ENCODE measurements at regions not wholly inside any gene's neighbourhood (a gene's known extent, or its start where the extent isn't known, plus 50 kb on each side); places are given as distances from the start of the nearest gene placed in this dataset.
"Not testable (repeated sequence)": the region's sequence is repeated elsewhere in the genome, so short reads cannot be mapped to it uniquely, and the experiment has no call there.

- DNase-seq, result no peak
Observed at GRCh38 chr5:89320421-89321277, 437.7 kb upstream of the MEF2C start.

GRCh38 chr5:89317838-89318237 is 434.9 kb upstream of the MEF2C start:
- not testable (repeated sequence) for DNase-seq

DNA sequence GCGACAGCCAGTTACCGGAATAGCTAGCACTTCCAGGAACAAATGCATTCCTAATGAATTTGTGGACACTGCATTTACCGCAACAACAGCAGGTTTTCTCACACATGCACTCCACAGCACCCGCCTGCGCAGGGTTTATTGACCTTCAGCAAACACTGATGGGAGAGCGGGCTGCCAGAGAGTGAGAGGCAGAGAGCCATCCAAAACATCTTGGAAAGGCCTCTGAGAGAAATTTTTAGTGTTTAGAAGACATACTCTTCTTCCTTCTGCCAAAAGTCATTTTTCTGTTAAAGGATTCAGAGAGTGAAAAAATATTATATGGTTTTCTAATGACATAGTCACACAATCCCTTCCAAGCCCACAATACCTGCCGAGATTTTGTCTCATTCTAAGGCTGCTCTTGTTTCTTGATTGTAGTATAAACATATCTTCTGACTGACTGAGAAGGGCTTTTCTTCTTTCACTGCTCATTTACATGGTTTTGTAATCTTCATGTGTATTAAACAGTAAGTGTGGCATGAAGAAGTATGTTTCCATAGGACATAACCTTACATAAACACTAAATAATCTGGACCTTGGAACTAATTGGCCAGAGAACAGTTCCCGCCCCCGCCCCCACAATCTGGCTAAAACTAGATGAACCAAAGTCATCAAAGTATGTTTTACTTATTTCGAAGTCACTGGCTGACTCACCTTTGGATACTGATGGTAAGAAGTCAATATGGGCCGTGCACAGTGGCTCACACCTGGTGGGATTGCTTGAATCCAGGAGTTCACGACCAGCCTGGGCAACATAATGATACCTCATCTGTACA is 432.5 kb upstream of the MEF2C start:
- DNase-seq, result peak; percentile 9

DNA sequence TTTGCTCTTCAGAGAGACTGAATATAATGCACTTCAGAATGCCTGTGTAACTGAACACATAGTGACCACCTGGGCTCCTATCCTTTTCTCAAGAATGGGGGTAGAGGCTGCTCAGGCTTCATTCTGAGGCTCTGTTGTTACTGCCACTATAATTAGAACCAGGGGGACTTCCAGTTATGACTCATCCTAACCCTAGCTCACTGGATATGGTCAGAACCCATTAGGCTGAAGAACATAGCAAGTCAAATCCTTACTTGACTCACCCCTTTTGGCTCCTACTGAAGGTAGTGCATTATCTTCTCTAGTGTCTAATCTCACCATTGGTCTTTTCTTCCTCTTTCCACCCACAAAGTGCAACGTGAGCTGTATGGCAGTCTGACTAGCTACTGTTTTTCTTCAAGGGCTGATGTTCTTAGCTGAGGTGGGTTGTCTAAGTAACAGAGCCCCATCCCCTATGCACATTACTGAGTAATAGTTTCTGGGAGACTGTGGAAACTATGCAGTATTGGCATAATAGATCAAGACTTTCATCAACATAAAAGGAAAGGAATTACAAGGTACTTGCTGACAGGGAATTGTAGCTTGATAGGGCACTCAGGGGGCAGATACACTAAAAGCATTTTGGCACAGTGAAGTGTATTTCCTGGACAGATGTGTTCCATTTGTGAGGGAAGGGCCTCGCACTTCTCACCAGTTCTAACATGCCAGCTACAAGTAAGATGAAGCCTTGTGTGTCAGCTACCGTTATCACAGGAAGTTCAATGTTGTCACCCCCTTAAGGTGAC is 431.0 kb upstream of the MEF2C start:
- peak; percentile 3 for DNase-seq

DNA sequence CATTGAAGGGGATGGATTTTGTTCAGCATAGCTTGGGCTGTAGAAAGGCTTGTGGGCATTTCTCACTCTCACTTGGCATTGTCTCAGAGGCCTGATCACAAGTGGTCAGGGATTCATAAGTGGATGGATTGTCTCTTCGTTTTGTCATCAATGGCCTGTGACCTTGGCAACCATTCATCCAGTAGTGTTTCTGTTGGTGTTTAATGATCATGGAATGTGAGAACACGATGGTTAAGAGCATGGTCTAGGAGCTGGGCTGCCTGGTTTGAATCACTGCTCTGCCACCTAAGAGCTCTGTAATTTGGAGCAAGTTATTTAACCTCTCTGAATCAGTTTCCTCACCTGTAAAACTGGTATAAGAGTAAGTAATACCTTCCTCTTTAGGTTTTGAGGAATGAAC is 430.1 kb upstream of the MEF2C start:
- DNase-seq, result peak; percentile 6

GRCh38 chr5:89309268-89309667 is 426.3 kb upstream of the MEF2C start:
- DNase-seq, result no peak

DNA sequence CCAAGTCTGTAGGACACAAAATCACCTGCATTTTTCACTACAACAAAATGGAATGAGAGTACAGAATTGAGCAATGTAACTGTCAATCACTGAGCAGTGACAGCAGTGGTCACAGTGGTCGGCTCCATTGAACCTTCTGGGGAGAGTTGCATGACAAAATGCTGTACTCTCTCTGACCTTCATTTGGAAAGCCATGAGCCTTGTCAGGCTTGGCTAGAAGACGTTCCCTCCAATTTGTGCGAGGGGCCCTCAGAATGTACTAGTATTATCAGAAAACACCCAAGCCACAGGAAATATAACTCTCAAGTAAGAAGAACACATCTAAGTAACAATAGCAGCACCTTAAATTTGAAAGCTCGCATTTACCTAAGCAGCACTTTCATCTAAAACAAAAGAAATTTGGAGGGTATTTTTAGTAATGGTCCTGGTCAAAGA is 425.6 kb upstream of the MEF2C start:
- DNase-seq, result no peak

- DNase-seq, result no peak
Observed at GRCh38 chr5:89307972-89308371, 425.0 kb upstream of the MEF2C start.

GRCh38 chr5:89307141-89307540 is 424.2 kb upstream of the MEF2C start:
- DNase-seq, result not testable (repeated sequence)

GRCh38 chr5:89303033-89303480 is 420.1 kb upstream of the MEF2C start:
- DNase-seq, result no peak

DNA sequence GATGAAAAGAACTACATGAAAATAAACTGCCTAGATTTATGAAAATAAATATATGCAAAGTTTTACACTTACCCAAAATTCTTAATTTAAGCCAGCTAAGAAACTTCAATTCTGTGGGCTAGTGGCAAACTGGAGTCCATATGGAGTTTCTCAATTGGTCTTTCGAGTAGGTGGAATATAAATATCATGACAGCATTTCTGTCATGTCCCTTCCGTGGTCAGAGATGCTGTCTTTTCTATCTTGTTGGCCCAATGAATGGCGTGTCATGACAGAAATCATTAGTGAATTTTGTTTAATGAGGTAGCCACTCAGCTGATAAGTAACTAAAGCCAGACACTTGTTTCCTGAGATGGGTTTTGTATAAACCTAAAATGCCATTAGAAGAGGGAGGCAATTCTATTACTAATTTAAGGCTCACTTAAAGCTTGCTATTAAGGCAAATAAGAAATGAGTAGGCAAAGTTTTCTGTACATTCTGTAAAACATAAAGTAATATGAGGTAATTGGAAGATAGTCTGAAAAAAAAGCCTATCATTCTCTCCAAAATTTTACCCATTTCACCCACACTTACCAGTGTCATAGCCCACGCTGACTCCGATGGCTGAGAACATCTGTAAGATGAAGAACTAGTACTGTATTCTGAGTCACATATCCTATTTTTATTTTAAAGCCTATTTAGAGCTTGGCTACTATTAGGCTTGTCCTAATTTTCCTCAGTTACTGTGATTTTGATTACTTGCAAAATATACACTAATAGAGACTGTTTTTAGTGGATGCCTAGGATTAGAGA is 419.3 kb upstream of the MEF2C start:
- no peak for DNase-seq

GRCh38 chr5:89301321-89302025 is 418.5 kb upstream of the MEF2C start:
- DNase-seq, result no peak

- no peak for DNase-seq
Observed at GRCh38 chr5:89300426-89300970, 417.5 kb upstream of the MEF2C start.

DNA sequence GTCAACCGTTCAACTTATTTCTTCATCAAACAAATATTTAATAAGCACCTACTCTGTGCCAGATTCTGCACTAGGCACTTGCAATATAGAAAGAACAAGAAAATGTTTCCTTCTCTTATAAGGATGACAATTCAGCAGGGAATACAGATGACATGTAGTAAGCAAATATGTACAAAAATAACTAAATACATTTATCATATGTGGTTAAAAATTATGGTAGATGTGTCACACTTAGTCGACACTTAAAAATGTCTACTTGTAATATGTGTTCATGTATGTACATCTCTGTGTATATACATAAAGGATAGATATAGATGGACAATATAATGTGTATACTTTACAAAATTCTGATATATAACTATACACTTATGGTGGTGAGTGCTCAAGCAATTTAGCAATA is 417.0 kb upstream of the MEF2C start:
- DNase-seq, result no peak

DNA sequence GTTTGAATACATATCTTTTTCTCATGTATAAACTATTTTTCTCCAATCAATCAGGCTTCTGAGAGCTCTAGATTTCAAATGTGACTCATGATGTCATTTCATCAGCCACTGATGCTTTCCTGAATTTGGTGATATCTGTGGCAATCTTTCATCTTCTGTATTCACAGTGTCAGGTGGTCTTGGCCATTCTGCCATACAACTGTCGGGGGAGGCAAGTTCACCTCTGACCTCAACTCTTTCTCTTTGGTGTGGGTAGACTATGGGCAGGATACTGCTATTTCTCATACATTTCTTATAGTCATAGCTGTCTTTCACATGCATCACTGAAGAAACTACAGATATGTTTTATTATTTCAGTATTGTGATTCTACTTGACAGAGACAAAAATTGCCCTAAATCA is 414.1 kb upstream of the MEF2C start:
- no peak for DNase-seq

DNA sequence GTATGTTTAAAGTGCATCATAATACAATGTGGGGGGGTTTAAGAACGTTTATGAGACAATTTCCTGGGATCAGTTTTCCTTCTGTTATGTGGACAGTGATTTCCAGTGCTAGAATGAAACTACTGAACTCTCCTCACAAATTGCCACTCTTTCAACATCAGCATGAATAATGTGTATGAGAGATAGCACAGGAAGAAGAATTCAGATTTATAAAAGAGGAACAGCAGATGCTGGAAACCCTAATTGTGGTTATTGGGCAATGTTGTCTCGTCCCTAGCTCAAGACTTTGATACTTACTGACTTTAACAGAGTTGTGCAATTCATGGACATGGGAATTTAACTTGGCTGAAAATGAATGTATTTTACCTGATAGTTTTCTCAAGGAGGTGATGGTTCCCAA is 410.8 kb upstream of the MEF2C start:
- DNase-seq, result no peak

DNA sequence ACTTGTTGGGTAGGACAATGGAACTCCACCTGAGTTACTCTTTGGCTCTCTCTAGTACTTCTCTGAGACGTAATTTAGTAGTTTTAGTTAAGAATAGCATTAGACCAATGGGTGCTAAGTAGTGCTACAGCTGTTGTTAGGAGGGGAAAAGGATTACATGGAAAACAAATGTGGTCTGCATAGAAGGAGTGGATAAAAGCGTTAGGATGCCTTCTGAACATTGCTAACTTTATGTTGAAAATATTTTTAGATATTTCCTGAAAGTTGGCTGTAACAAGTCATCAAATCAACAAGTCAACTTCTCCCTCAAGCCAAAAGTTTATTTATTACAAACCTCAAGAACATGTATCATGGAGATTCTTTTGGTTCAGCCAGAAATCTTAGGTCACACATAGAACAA is 409.5 kb upstream of the MEF2C start:
- no peak for DNase-seq

- no peak for DNase-seq
Observed at GRCh38 chr5:89289604-89290003, 406.6 kb upstream of the MEF2C start.

GRCh38 chr5:89287964-89288363 is 405.0 kb upstream of the MEF2C start:
- DNase-seq, result no peak

- no peak for DNase-seq
Observed at GRCh38 chr5:89286320-89286719, 403.3 kb upstream of the MEF2C start.

Data from eye (tissue), 1 donor.